ENCODE measurements at regions not wholly inside any gene's neighbourhood (a gene's known extent, or its start where the extent isn't known, plus 50 kb on each side); places are given as distances from the start of the nearest gene placed in this dataset.

DNA sequence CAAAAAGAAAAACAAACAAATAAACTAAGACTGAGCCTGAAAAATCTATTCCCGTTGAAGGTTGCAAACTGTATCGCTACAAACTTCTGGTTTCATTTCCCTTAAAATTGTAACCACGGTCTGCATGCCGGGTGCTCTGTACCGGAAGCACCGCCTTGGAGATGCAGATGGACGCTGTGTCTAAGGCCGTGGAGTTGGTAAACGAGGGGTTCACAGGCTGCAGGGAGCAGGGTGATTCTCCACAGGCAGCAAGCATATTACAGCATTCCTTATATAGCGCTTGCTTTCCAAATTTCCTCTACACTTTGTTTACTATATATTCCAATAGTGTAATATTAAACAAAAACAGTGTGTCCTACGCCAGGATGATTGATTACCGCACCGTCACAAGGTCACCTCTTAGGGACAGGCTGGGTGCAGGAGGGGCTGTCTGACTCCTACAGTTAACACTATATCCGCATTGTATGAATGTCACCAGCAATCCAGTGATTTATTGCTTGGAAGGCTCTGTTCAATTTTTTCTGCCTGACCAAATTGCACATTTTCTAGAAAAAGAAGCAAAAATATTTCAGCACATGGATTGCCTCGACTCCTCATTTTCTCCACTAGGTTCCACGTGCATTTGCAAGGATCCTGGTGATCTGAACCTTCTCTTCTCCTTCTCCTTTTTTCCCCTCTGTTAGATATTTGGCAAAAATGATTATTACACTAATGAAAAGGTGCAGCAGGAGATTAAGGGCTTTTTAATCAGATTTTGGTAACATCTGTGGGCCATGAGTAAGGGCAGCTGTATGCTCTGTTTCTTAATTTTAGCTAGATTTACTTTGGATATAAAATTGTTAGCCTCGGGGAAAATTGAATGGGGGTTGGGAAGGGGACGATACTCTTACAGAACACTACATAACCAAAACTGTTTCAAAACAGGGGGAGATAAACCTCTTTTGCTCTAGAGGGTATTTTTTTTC lies 325.8 kb upstream of the MGMT start:
- WGBS, 2 donors: 39 to 51% methylated on average over 18 of the region's 18 CpGs
- Histone ChIP-seq H3K27me3 (ENCODE audit: control insufficient read depth in 1 of 2, insufficient read depth in 2 of 2, low read length in 2 of 2) (no peaks in the 10 kb centered on the region), H3K36me3 (ENCODE audit: control insufficient read depth in 2 of 2, insufficient read depth in 2 of 2, low read length in 1 of 2) (no peaks in the 10 kb centered on the region), H3K4me3 (ENCODE audit: low read depth in 1 of 2, low read length in 2 of 2) (no peak overlapping the region), H3K9me3 (ENCODE audit: control insufficient read depth in 2 of 2, insufficient read depth in 1 of 2, low read depth in 1 of 2, low read length in 1 of 2) (peaks cover 0 to 2% of the 10 kb centered on the region in 2 donors), H3K4me1 (ENCODE audit: control insufficient read depth in 2 of 2, insufficient read depth in 2 of 2, low read length in 1 of 2) (no peaks in the 10 kb centered on the region), H3K27ac (ENCODE audit: low read depth in 2 of 2, low read length in 1 of 2) (no peak overlapping the region)

GRCh38 chr10:129151281-129151680 lies 315.8 kb upstream of the MGMT start:
- Histone ChIP-seq H3K9me3 (ENCODE audit: control insufficient read depth in 2 of 2, insufficient read depth in 1 of 2, low read depth in 1 of 2, low read length in 1 of 2) (peaks cover 0 to 6% of the 10 kb centered on the region in 2 donors), H3K4me3 (ENCODE audit: low read depth in 1 of 2, low read length in 2 of 2) (no peak overlapping the region), H3K4me1 (ENCODE audit: control insufficient read depth in 2 of 2, insufficient read depth in 2 of 2, low read length in 1 of 2) (no peaks in the 10 kb centered on the region), H3K27me3 (ENCODE audit: control insufficient read depth in 1 of 2, insufficient read depth in 2 of 2, low read length in 2 of 2) (no peaks in the 10 kb centered on the region), H3K36me3 (ENCODE audit: control insufficient read depth in 2 of 2, insufficient read depth in 2 of 2, low read length in 1 of 2) (no peaks in the 10 kb centered on the region), H3K27ac (ENCODE audit: low read depth in 2 of 2, low read length in 1 of 2) (no peak overlapping the region)
- WGBS, 2 donors: 76 to 85% methylated on average over 1 of the region's 1 CpG

GRCh38 chr10:129156406-129156805 lies 310.6 kb upstream of the MGMT start:
- Histone ChIP-seq H3K9me3 (ENCODE audit: control insufficient read depth in 2 of 2, insufficient read depth in 1 of 2, low read depth in 1 of 2, low read length in 1 of 2) (peaks cover 0 to 7% of the 10 kb centered on the region in 2 donors), H3K27me3 (ENCODE audit: control insufficient read depth in 1 of 2, insufficient read depth in 2 of 2, low read length in 2 of 2) (no peaks in the 10 kb centered on the region), H3K4me1 (ENCODE audit: control insufficient read depth in 2 of 2, insufficient read depth in 2 of 2, low read length in 1 of 2) (no peaks in the 10 kb centered on the region), H3K27ac (ENCODE audit: low read depth in 2 of 2, low read length in 1 of 2) (no peak overlapping the region), H3K4me3 (ENCODE audit: low read depth in 1 of 2, low read length in 2 of 2) (no peak overlapping the region), H3K36me3 (ENCODE audit: control insufficient read depth in 2 of 2, insufficient read depth in 2 of 2, low read length in 1 of 2) (no peaks in the 10 kb centered on the region)
- WGBS, 2 donors: 70 to 78% methylated on average over 2 of the region's 2 CpGs

DNA sequence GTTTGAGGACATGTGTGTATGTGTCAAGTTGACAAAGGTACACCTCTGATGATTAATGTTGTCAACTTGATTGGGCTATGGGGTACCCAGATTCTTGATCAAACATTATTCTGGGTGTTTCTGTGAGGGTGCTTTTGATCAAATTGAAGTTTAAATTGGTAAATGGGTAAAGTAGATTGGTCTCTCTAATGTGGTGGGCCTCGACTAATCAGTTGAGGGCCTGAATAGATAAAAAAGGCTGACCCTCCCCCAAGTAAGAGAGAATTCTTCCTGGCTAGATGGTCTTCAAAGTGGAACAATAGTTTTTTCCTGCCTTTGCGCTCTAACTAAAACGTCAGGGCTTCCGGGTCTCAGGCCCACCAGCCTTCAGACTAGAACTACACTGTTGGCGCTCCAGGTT lies 309.9 kb upstream of the MGMT start:
- no peak overlapping the region for H3K27ac ChIP-seq (ENCODE audit: low read depth in 2 of 2, low read length in 1 of 2)
- H3K36me3 ChIP-seq (ENCODE audit: control insufficient read depth in 2 of 2, insufficient read depth in 2 of 2, low read length in 1 of 2): no peaks in the 10 kb centered on the region
- 93 to 95% methylated on average over 5 of the region's 5 CpGs for WGBS, 2 donors
- peaks cover 0 to 7% of the 10 kb centered on the region in 2 donors for H3K9me3 ChIP-seq (ENCODE audit: control insufficient read depth in 2 of 2, insufficient read depth in 1 of 2, low read depth in 1 of 2, low read length in 1 of 2)
- no peaks in the 10 kb centered on the region for H3K4me1 ChIP-seq (ENCODE audit: control insufficient read depth in 2 of 2, insufficient read depth in 2 of 2, low read length in 1 of 2)
- H3K27me3 ChIP-seq (ENCODE audit: control insufficient read depth in 1 of 2, insufficient read depth in 2 of 2, low read length in 2 of 2): no peaks in the 10 kb centered on the region
- H3K4me3 ChIP-seq (ENCODE audit: low read depth in 1 of 2, low read length in 2 of 2): no peak overlapping the region

GRCh38 chr10:129161150-129161549 lies 305.9 kb upstream of the MGMT start:
- Histone ChIP-seq H3K4me1 (ENCODE audit: control insufficient read depth in 2 of 2, insufficient read depth in 2 of 2, low read length in 1 of 2) (no peaks in the 10 kb centered on the region), H3K36me3 (ENCODE audit: control insufficient read depth in 2 of 2, insufficient read depth in 2 of 2, low read length in 1 of 2) (no peaks in the 10 kb centered on the region), H3K9me3 (ENCODE audit: control insufficient read depth in 2 of 2, insufficient read depth in 1 of 2, low read depth in 1 of 2, low read length in 1 of 2) (peaks cover 1 to 4% of the 10 kb centered on the region in 2 donors), H3K4me3 (ENCODE audit: low read depth in 1 of 2, low read length in 2 of 2) (no peak overlapping the region), H3K27ac (ENCODE audit: low read depth in 2 of 2, low read length in 1 of 2) (no peak overlapping the region), H3K27me3 (ENCODE audit: control insufficient read depth in 1 of 2, insufficient read depth in 2 of 2, low read length in 2 of 2) (no peaks in the 10 kb centered on the region)
- WGBS, 2 donors: 18 to 28% methylated on average over 2 of the region's 2 CpGs

DNA sequence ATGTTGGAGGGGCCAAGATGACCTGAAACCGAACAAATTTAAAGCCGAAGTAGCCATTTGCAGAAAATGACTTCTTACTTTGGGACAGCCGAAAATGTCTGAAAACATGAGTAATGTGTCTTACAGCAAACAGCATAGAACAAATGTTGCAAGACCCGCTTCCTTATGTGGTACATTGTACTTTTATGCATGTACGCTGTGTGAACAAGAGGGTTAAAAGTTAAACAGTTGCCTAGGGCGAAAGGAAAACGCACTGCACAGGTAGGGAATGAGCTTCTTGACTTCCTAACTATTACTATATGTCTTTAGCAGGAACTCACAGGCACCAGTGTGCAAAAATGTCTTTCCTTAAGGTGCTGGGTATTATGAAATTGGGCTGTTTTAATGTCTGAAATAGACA lies 303.5 kb upstream of the MGMT start:
- Histone ChIP-seq H3K36me3 (ENCODE audit: control insufficient read depth in 2 of 2, insufficient read depth in 2 of 2, low read length in 1 of 2) (no peaks in the 10 kb centered on the region), H3K27ac (ENCODE audit: low read depth in 2 of 2, low read length in 1 of 2) (no peak overlapping the region), H3K9me3 (ENCODE audit: control insufficient read depth in 2 of 2, insufficient read depth in 1 of 2, low read depth in 1 of 2, low read length in 1 of 2) (peaks cover 1 to 4% of the 10 kb centered on the region in 2 donors), H3K27me3 (ENCODE audit: control insufficient read depth in 1 of 2, insufficient read depth in 2 of 2, low read length in 2 of 2) (no peaks in the 10 kb centered on the region), H3K4me3 (ENCODE audit: low read depth in 1 of 2, low read length in 2 of 2) (no peak overlapping the region), H3K4me1 (ENCODE audit: control insufficient read depth in 2 of 2, insufficient read depth in 2 of 2, low read length in 1 of 2) (no peaks in the 10 kb centered on the region)
- 68 to 72% methylated on average over 7 of the region's 7 CpGs for WGBS, 2 donors

DNA sequence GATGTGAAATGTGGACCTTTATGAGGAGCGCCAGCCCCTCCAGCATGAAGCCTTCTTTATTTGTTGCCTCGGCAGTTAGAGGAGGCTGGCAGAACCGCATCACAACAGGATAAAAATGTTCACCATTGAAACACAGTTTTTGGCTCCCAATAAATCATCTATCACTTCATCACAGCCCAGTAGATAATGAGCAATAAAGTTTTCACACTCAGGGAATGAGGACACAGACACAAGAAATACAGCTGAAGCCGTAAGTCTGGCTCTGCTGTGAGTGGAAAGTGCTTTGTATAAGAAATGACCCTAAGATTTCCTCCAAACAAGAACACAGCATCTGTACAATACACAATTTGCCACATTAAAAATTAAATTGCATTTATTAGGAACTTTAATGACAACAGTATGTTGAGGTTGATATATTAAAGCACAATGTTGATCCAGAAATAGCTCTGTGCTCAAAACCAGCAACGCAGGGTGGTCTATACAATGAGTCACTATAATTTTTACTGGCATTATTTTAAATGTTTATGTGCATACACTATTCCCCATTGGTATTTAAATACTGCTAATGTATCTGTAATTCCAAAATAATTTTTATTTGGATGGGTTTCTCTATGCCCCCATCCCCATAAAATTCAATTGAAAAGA lies 301.8 kb upstream of the MGMT start:
- H3K27ac ChIP-seq (ENCODE audit: low read depth in 2 of 2, low read length in 1 of 2): no peak overlapping the region
- H3K9me3 ChIP-seq (ENCODE audit: control insufficient read depth in 2 of 2, insufficient read depth in 1 of 2, low read depth in 1 of 2, low read length in 1 of 2): peaks cover 1 to 4% of the 10 kb centered on the region in 2 donors
- H3K27me3 ChIP-seq (ENCODE audit: control insufficient read depth in 1 of 2, insufficient read depth in 2 of 2, low read length in 2 of 2): no peaks in the 10 kb centered on the region
- no peak overlapping the region for H3K4me3 ChIP-seq (ENCODE audit: low read depth in 1 of 2, low read length in 2 of 2)
- WGBS, 2 donors: 83 to 87% methylated on average over 5 of the region's 5 CpGs
- no peaks in the 10 kb centered on the region for H3K4me1 ChIP-seq (ENCODE audit: control insufficient read depth in 2 of 2, insufficient read depth in 2 of 2, low read length in 1 of 2)
- H3K36me3 ChIP-seq (ENCODE audit: control insufficient read depth in 2 of 2, insufficient read depth in 2 of 2, low read length in 1 of 2): no peaks in the 10 kb centered on the region

DNA sequence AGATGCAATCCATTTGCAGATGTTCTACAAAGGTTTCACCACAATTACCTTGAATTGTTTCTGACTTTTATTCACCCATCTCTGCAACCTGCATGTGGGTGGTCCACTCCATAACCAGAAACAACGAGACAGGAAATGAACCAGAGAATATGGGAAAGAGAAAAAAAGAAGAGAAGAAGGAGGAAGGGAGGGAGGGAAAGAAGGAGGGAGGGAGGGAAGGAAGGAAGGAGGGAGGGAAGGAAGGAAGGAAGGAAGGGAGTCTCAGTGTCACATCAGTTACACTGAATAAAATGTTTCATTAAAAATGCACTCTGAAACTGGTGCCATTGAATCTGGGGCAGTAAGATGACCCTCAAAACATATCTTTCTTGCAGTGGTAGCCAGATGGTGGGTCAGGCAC lies 301.3 kb upstream of the MGMT start:
- peaks cover 1 to 4% of the 10 kb centered on the region in 2 donors for H3K9me3 ChIP-seq (ENCODE audit: control insufficient read depth in 2 of 2, insufficient read depth in 1 of 2, low read depth in 1 of 2, low read length in 1 of 2)
- no peak overlapping the region for H3K4me3 ChIP-seq (ENCODE audit: low read depth in 1 of 2, low read length in 2 of 2)
- no peaks in the 10 kb centered on the region for H3K4me1 ChIP-seq (ENCODE audit: control insufficient read depth in 2 of 2, insufficient read depth in 2 of 2, low read length in 1 of 2)
- no peaks in the 10 kb centered on the region for H3K36me3 ChIP-seq (ENCODE audit: control insufficient read depth in 2 of 2, insufficient read depth in 2 of 2, low read length in 1 of 2)
- H3K27ac ChIP-seq (ENCODE audit: low read depth in 2 of 2, low read length in 1 of 2): no peak overlapping the region
- WGBS, 2 donors: 33 to 42% methylated on average over 1 of the region's 1 CpG
- H3K27me3 ChIP-seq (ENCODE audit: control insufficient read depth in 1 of 2, insufficient read depth in 2 of 2, low read length in 2 of 2): no peaks in the 10 kb centered on the region

DNA sequence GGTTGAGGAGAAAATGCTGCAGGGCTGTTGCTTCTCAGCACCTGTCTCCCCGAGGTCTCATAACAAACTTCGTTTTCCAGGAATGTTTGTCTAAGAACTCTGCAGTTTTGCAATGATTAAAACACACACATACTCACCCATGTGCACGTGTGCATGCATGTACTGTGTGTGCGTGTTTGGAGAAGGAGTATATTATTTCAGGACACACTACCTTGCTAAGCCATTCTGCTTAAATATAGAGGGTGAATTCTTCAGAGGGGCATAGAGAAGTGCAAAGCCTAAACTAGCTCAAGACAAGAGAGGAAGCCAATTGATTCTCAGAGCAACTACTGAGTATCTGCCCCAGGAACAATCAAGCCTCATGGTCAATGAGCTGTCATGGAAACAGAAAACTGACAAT lies 298.4 kb upstream of the MGMT start:
- H3K4me3 ChIP-seq (ENCODE audit: low read depth in 1 of 2, low read length in 2 of 2): no peak overlapping the region

More for the DNA sequence above, 298.4 kb upstream of the MGMT start:
- Histone ChIP-seq H3K9me3 (ENCODE audit: control insufficient read depth in 2 of 2, insufficient read depth in 1 of 2, low read depth in 1 of 2, low read length in 1 of 2) (no peaks in the 10 kb centered on the region), H3K4me1 (ENCODE audit: control insufficient read depth in 2 of 2, insufficient read depth in 2 of 2, low read length in 1 of 2) (no peaks in the 10 kb centered on the region), H3K36me3 (ENCODE audit: control insufficient read depth in 2 of 2, insufficient read depth in 2 of 2, low read length in 1 of 2) (no peaks in the 10 kb centered on the region), H3K27ac (ENCODE audit: low read depth in 2 of 2, low read length in 1 of 2) (no peak overlapping the region), H3K27me3 (ENCODE audit: control insufficient read depth in 1 of 2, insufficient read depth in 2 of 2, low read length in 2 of 2) (no peaks in the 10 kb centered on the region)
- 66 to 69% methylated on average over 4 of the region's 4 CpGs for WGBS, 2 donors
